ENCODE measurements at regions not wholly inside any gene's neighbourhood (a gene's known extent, or its start where the extent isn't known, plus 50 kb on each side); places are given as distances from the start of the nearest gene placed in this dataset.

DNA sequence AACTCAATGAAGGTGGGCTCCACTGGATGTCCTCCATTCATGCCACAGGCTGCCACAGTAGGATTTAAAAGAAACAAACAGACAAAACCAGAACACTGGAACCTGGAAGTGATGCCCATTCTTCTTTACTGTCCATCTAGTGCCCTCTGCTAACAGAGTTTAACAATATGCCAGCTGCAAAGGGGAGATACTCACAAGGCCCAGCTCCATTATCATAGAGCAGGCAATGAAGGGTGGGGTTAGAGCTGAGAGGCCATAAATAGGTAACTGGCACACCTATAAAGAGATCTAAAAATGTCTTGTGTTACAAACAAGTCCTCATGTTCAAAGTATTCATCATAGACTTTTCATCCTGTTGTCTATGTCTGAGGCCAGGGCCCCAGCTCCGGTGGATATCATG is 75.6 kb downstream of the SOD2 start:
- TF ChIP-seq POLR2A (IDR thresholded peaks at IDR 0.05): no peak
- TF ChIP-seq, protein P1, sequence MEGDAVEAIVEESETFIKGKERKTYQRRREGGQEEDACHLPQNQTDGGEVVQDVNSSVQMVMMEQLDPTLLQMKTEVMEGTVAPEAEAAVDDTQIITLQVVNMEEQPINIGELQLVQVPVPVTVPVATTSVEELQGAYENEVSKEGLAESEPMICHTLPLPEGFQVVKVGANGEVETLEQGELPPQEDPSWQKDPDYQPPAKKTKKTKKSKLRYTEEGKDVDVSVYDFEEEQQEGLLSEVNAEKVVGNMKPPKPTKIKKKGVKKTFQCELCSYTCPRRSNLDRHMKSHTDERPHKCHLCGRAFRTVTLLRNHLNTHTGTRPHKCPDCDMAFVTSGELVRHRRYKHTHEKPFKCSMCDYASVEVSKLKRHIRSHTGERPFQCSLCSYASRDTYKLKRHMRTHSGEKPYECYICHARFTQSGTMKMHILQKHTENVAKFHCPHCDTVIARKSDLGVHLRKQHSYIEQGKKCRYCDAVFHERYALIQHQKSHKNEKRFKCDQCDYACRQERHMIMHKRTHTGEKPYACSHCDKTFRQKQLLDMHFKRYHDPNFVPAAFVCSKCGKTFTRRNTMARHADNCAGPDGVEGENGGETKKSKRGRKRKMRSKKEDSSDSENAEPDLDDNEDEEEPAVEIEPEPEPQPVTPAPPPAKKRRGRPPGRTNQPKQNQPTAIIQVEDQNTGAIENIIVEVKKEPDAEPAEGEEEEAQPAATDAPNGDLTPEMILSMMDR (IDR thresholded peaks at IDR 0.05): no peak
